ENCODE measurements at regions not wholly inside any gene's neighbourhood (a gene's known extent, or its start where the extent isn't known, plus 50 kb on each side); places are given as distances from the start of the nearest gene placed in this dataset.

DNA sequence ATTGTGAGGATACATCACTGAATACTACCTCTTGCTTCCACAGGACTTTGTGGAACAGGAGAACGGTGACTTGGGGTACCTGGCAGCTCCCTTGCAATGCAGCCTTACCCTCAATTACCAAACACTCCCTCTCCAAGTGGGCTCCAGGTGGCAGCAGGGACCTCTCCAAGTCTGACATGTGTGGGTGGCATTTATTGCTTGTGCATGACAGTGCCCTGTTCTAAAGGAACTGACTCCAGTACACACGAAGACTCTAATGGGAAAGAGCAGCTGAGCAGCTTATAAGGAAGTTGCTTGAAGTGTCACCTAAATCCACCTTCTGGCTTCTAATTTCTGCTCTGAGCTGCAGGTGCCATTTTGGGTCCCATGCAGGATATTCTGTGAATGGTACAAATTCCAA is 174.1 kb upstream of the SLCO3A1 start:
- H3K4me1 Mint-ChIP-seq (ENCODE audit: low read depth), result no peaks in the 10 kb centered on the region
- ATAC-seq (no peak), DNase-seq (no peak)
- peaks cover 37% of the 10 kb centered on the region for H3K27me3 Mint-ChIP-seq (ENCODE audit: low read depth)
- peaks cover 3% of the 10 kb centered on the region for H3K36me3 Mint-ChIP-seq (ENCODE audit: low read depth)
- ChIA-PET CTCF (interaction anchor here (2.2 kb wide), 1 partner anchor 27 kb away, joined by 8 read pairs; no protein-coding TSS in a partner anchor), POLR2A (no interaction called here)
- H3K4me3 Mint-ChIP-seq, result no peak overlapping the region
- no peak overlapping the region for H3K27ac Mint-ChIP-seq
- peaks cover 6% of the 10 kb centered on the region for H3K9me3 Mint-ChIP-seq (ENCODE audit: insufficient read depth)

DNA sequence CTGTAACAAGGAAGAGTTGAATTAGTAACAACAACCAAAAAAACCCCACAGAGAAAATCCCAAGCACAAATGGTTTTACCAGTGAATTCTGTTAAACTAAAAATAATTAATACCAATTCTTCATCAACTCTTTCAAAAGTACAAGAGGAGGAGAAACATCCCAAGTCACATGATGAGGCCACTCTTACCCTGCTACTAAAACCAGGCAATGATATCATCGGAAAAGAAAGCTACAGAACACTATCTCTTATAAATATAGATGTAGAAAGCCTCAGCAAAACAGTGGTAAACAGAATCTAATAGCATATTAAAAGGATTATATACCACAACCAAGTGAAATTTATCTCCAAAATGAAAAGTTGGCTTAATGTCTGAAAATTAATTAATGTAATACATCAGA is 168.1 kb upstream of the SLCO3A1 start:
- Mint-ChIP-seq H3K4me3 (no peak overlapping the region), H3K9me3 (ENCODE audit: insufficient read depth) (no peaks in the 10 kb centered on the region)

DNA sequence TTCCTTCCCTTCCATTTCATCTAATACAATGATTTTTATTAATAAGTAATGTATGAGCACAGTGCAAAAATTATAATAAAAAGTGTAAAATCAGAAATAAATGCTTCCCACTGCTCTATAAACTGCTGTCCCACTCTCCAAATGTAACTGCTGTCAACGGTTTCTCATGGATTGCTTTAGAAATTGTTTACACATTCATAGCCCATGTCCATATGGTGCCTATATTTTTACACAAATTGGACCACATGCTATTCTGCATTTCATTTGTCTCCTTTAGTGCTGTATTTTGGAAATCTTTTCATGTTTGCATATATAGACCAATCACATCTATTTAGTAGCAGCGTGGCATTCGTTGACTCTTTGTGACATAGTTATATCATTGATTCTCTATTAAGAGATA is 164.7 kb upstream of the SLCO3A1 start:
- ChIA-PET CTCF (no interaction called here), POLR2A (no interaction called here)
- DNase-seq (no peak), ATAC-seq (no peak)
- H3K27me3 Mint-ChIP-seq (ENCODE audit: low read depth), result peaks cover 19% of the 10 kb centered on the region
- no peaks in the 10 kb centered on the region for H3K9me3 Mint-ChIP-seq (ENCODE audit: insufficient read depth)
- no peak overlapping the region for H3K4me3 Mint-ChIP-seq
- no peak overlapping the region for H3K27ac Mint-ChIP-seq
- H3K36me3 Mint-ChIP-seq (ENCODE audit: low read depth), result no peaks in the 10 kb centered on the region
- no peaks in the 10 kb centered on the region for H3K4me1 Mint-ChIP-seq (ENCODE audit: low read depth)

More for the DNA sequence above, 168.1 kb upstream of the SLCO3A1 start:
- Mint-ChIP-seq H3K27ac (no peak overlapping the region), H3K4me1 (ENCODE audit: low read depth) (no peaks in the 10 kb centered on the region), H3K27me3 (ENCODE audit: low read depth) (peaks cover 33% of the 10 kb centered on the region), H3K36me3 (ENCODE audit: low read depth) (no peaks in the 10 kb centered on the region)
- ChIA-PET POLR2A (no interaction called here), CTCF (interaction anchor here (1.2 kb wide), 1 partner anchor 21 kb away, joined by 4 read pairs; no protein-coding TSS in a partner anchor)
- DNase-seq, result no peak
- ATAC-seq, result no peak

GRCh38 chr15:91689377-91689776 is 164.1 kb upstream of the SLCO3A1 start:
- ChIA-PET POLR2A (no interaction called here), CTCF (no interaction called here)
- H3K9me3 Mint-ChIP-seq (ENCODE audit: insufficient read depth), result no peaks in the 10 kb centered on the region
- no peaks in the 10 kb centered on the region for H3K36me3 Mint-ChIP-seq (ENCODE audit: low read depth)
- no peak for ATAC-seq
- H3K27me3 Mint-ChIP-seq (ENCODE audit: low read depth), result peaks cover 14% of the 10 kb centered on the region
- DNase-seq, result no peak
- no peak overlapping the region for H3K4me3 Mint-ChIP-seq
- H3K27ac Mint-ChIP-seq, result no peak overlapping the region
- no peaks in the 10 kb centered on the region for H3K4me1 Mint-ChIP-seq (ENCODE audit: low read depth)

- no peak for DNase-seq
- CTCF ChIA-PET, result interaction anchor here (1.1 to 1.5 kb wide), 2 partner anchors 14 to 160 kb away, joined by 4 to 9 read pairs; no protein-coding TSS in a partner anchor
- no peak overlapping the region for H3K27ac Mint-ChIP-seq
- H3K9me3 Mint-ChIP-seq (ENCODE audit: insufficient read depth), result no peaks in the 10 kb centered on the region
- no peak overlapping the region for H3K4me3 Mint-ChIP-seq
- POLR2A ChIA-PET, result interaction anchor here (0.6 kb wide), 1 partner anchor 12 kb away, joined by 3 read pairs; no protein-coding TSS in a partner anchor
- no peaks in the 10 kb centered on the region for H3K36me3 Mint-ChIP-seq (ENCODE audit: low read depth)
- H3K4me1 Mint-ChIP-seq (ENCODE audit: low read depth), result no peaks in the 10 kb centered on the region
- no peak for ATAC-seq
- peaks cover 11% of the 10 kb centered on the region for H3K27me3 Mint-ChIP-seq (ENCODE audit: low read depth)
Measured at GRCh38 chr15:91692596-91692995, 160.9 kb upstream of the SLCO3A1 start.

DNA sequence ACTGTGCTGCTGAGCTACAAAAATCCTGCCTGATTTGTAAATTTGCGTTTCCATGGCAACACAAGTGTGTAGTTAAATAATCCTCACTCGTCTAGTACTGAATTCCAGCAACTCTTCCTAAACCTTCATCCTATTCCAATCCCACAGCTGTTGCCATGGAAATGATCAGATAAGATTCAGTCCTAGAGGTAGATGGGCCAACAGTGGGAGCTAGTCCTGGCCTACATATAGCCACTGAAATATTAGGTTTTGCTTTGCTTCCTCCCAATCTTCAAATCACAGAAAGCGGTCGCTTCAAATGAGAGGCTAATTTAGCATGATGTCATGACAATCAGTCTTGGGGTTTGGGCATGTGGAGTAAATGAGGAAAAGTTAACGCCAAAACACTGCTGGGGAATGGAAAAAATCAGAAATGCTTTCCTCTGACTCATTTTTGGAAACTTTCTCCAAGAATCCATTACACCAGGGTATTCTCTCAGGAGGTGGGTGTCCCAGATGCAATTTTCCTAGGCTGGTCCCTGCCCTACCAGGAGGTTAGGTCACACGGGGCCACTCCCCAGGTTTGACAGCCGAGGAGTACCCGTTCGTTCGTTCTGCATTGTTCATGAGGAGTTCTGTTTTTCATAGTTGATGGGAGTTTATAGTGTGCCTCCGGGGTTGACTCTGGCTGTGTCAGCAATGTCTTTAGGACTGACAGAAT is 159.2 kb upstream of the SLCO3A1 start:
- ATAC-seq, result no peak
- ChIA-PET POLR2A (no interaction called here), CTCF (interaction anchor here (1.5 kb wide), 1 partner anchor 12 kb away, joined by 7 read pairs; no protein-coding TSS in a partner anchor)
- DNase-seq, result no peak
- Mint-ChIP-seq H3K27ac (no peak overlapping the region), H3K36me3 (ENCODE audit: low read depth) (no peaks in the 10 kb centered on the region), H3K4me3 (no peak overlapping the region), H3K4me1 (ENCODE audit: low read depth) (no peaks in the 10 kb centered on the region), H3K9me3 (ENCODE audit: insufficient read depth) (no peaks in the 10 kb centered on the region), H3K27me3 (ENCODE audit: low read depth) (peaks cover 9% of the 10 kb centered on the region)

- Mint-ChIP-seq H3K9me3 (ENCODE audit: insufficient read depth) (no peaks in the 10 kb centered on the region), H3K27ac (no peak overlapping the region), H3K27me3 (ENCODE audit: low read depth) (peaks cover 4% of the 10 kb centered on the region), H3K4me3 (no peak overlapping the region), H3K36me3 (ENCODE audit: low read depth) (no peaks in the 10 kb centered on the region), H3K4me1 (ENCODE audit: low read depth) (no peaks in the 10 kb centered on the region)
- ATAC-seq (no peak), DNase-seq (no peak)
- ChIA-PET CTCF (interaction anchor here (3.3 kb wide), 1 partner anchor 11 kb away, joined by 23 read pairs; no protein-coding TSS in a partner anchor), POLR2A (no interaction called here)
Measured at GRCh38 chr15:91694831-91695210, 158.7 kb upstream of the SLCO3A1 start.

DNA sequence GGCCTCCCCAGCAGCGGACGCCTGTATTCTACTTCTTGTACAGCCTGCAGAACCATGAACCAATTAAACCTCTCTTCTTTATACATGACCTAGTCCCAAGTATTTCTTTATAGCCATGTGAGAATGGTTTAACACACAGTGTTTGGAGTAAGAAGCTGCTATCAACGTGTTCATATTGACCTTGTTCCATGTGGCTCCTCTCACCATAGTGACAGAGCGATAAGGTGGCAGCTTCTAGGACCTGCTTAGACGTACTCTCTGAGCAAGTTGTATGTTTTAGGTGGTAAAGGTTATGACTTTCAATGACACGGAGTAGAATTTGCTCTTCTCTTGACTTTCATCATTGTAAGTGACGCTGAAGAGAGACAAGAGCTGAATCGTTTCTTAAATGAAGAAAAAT is 157.7 kb upstream of the SLCO3A1 start:
- no peak overlapping the region for H3K27ac Mint-ChIP-seq
- CTCF ChIA-PET, result interaction anchor here (3.3 kb wide), 1 partner anchor 10 kb away, joined by 23 read pairs; no protein-coding TSS in a partner anchor
- H3K4me1 Mint-ChIP-seq (ENCODE audit: low read depth), result no peaks in the 10 kb centered on the region
- H3K9me3 Mint-ChIP-seq (ENCODE audit: insufficient read depth), result no peaks in the 10 kb centered on the region
- H3K36me3 Mint-ChIP-seq (ENCODE audit: low read depth), result no peaks in the 10 kb centered on the region
- H3K27me3 Mint-ChIP-seq (ENCODE audit: low read depth), result peaks cover 5% of the 10 kb centered on the region
- H3K4me3 Mint-ChIP-seq, result no peak overlapping the region
- DNase-seq (no peak), ATAC-seq (no peak)
- POLR2A ChIA-PET, result no interaction called here

DNA sequence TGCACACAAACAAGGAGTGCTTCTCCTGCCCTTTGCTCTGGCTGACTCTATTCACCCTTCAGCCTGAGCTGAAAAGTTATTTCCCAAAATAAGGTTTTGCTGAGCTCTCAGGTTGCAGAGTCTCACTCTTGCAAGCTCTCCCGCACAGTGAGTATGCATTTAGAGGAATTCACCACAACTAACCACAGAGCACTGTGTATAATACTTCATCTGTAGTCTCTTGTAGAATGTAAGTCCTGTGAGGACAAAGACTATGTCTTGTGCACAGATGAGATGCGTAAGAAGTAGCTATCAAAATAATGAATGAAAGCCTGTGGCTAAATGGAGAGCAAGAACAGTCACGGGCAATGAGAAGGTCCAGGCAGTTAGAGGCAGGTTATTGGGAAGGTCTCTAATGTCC is 156.5 kb upstream of the SLCO3A1 start:
- ChIA-PET CTCF (interaction anchor here (3.3 kb wide), 1 partner anchor 9 kb away, joined by 23 read pairs; no protein-coding TSS in a partner anchor), POLR2A (no interaction called here)
- no peaks in the 10 kb centered on the region for H3K36me3 Mint-ChIP-seq (ENCODE audit: low read depth)
- H3K27me3 Mint-ChIP-seq (ENCODE audit: low read depth), result peaks cover 10% of the 10 kb centered on the region
- DNase-seq (no peak), ATAC-seq (no peak)
- H3K9me3 Mint-ChIP-seq (ENCODE audit: insufficient read depth), result no peaks in the 10 kb centered on the region
- no peak overlapping the region for H3K27ac Mint-ChIP-seq
- H3K4me3 Mint-ChIP-seq, result no peak overlapping the region
- H3K4me1 Mint-ChIP-seq (ENCODE audit: low read depth), result no peaks in the 10 kb centered on the region

GRCh38 chr15:91698241-91698640 is 155.3 kb upstream of the SLCO3A1 start:
- ChIA-PET POLR2A (no interaction called here), CTCF (interaction anchor here (0.7 kb wide), 1 partner anchor 8 kb away, joined by 4 read pairs; no protein-coding TSS in a partner anchor)
- H3K27ac Mint-ChIP-seq, result no peak overlapping the region
- H3K27me3 Mint-ChIP-seq (ENCODE audit: low read depth), result peaks cover 14% of the 10 kb centered on the region
- no peaks in the 10 kb centered on the region for H3K36me3 Mint-ChIP-seq (ENCODE audit: low read depth)
- no peak overlapping the region for H3K4me3 Mint-ChIP-seq
- no peak for ATAC-seq
- no peak for DNase-seq
- H3K4me1 Mint-ChIP-seq (ENCODE audit: low read depth), result no peaks in the 10 kb centered on the region
- no peaks in the 10 kb centered on the region for H3K9me3 Mint-ChIP-seq (ENCODE audit: insufficient read depth)

- H3K27ac Mint-ChIP-seq, result no peak overlapping the region
- ATAC-seq (no peak), DNase-seq (no peak)
- no peak overlapping the region for H3K4me3 Mint-ChIP-seq
- ChIA-PET POLR2A (no interaction called here), CTCF (no interaction called here)
- H3K9me3 Mint-ChIP-seq (ENCODE audit: insufficient read depth), result no peaks in the 10 kb centered on the region
- H3K4me1 Mint-ChIP-seq (ENCODE audit: low read depth), result no peaks in the 10 kb centered on the region
- no peaks in the 10 kb centered on the region for H3K36me3 Mint-ChIP-seq (ENCODE audit: low read depth)
- H3K27me3 Mint-ChIP-seq (ENCODE audit: low read depth), result peaks cover 17% of the 10 kb centered on the region
Measured at GRCh38 chr15:91699741-91700140, 153.8 kb upstream of the SLCO3A1 start.

- Mint-ChIP-seq H3K27ac (no peak overlapping the region), H3K4me1 (ENCODE audit: low read depth) (peaks cover 27% of the 10 kb centered on the region), H3K36me3 (ENCODE audit: low read depth) (no peaks in the 10 kb centered on the region), H3K27me3 (ENCODE audit: low read depth) (peaks cover 13% of the 10 kb centered on the region), H3K9me3 (ENCODE audit: insufficient read depth) (no peaks in the 10 kb centered on the region), H3K4me3 (no peak overlapping the region)
- no peak for DNase-seq
- ATAC-seq, result no peak
- ChIA-PET POLR2A (no interaction called here), CTCF (interaction anchor here (4.1 kb wide), 1 partner anchor 402 kb away, joined by 43 read pairs; no protein-coding TSS in a partner anchor)
Measured at GRCh38 chr15:91703274-91703673, 150.2 kb upstream of the SLCO3A1 start.

All from activated CD8-positive, alpha-beta T cell treated with anti-CD3 and anti-CD28 coated beads, Interleukin-2, amount 10 ng/mL, durations not matched to agents 7 days and 5 days (primary cell).